ENCODE measurements at regions not wholly inside any gene's neighbourhood (a gene's known extent, or its start where the extent isn't known, plus 50 kb on each side); places are given as distances from the start of the nearest gene placed in this dataset.

- Histone ChIP-seq H3K4me3 (ENCODE audit: control insufficient read depth in 1 of 7, extremely low read depth in 1 of 7, insufficient read depth in 4 of 7, low read depth in 2 of 7, low read length in 6 of 7) (no peak overlapping the region), H3K27ac (ENCODE audit: insufficient read depth in 1 of 2, low read depth in 1 of 2, low read length in 2 of 2, poor library complexity in 1 of 2, severe bottlenecking in 2 of 2) (no peak overlapping the region), H3K9me3 (ENCODE audit: control extremely low read depth in 1 of 5, control insufficient read depth in 4 of 5, insufficient read depth in 2 of 5, low read depth in 1 of 5, low read length in 4 of 5) (no peaks in the 10 kb centered on the region), H3K36me3 (ENCODE audit: control insufficient read depth in 4 of 4, insufficient read depth in 4 of 4, low read length in 3 of 4) (no peaks in the 10 kb centered on the region), H3K27me3 (replicated peaks in 2 of 5; ENCODE audit: control insufficient read depth in 4 of 5, insufficient read depth in 5 of 5, low read length in 4 of 5) (no peaks in the 10 kb centered on the region), H3K4me1 (ENCODE audit: control extremely low read depth in 1 of 4, control insufficient read depth in 4 of 4, insufficient read depth in 4 of 4, low read length in 3 of 4) (peaks cover 12 to 48% (median 41%) of the 10 kb centered on the region in 4 experiments)
- CTCF ChIA-PET, result interaction anchor here (0.5 to 1.6 kb wide), 6 partner anchors 9 to 783 kb away, joined by 3 to 5 read pairs (median 3); partner anchors contain the start of gene FUT8
- WGBS (ENCODE audit: insufficient coverage), result 59% methylated on average over 25 of the region's 29 CpGs
- peak in 2 of 3 donors; percentile 76 to 84 for DNase-seq
- POLR2A ChIA-PET, result interaction anchor here (0.6 to 1.1 kb wide), 2 partner anchors 124 to 1402 kb away, joined by 3 to 4 read pairs; no protein-coding TSS in a partner anchor
Observed at GRCh38 chr14:65287264-65288131, 125.0 kb upstream of the FUT8 start.

- H3K27me3 ChIP-seq (replicated peaks in 2 of 5; ENCODE audit: control insufficient read depth in 4 of 5, insufficient read depth in 5 of 5, low read length in 4 of 5), result no peaks in the 10 kb centered on the region
- no peaks in the 10 kb centered on the region for H3K36me3 ChIP-seq (ENCODE audit: control insufficient read depth in 4 of 4, insufficient read depth in 4 of 4, low read length in 3 of 4)
- H3K4me1 ChIP-seq (ENCODE audit: control extremely low read depth in 1 of 4, control insufficient read depth in 4 of 4, insufficient read depth in 4 of 4, low read length in 3 of 4), result peaks cover 7 to 43% (median 36%) of the 10 kb centered on the region in 4 experiments
- no peak overlapping the region for H3K4me3 ChIP-seq (ENCODE audit: control insufficient read depth in 1 of 7, extremely low read depth in 1 of 7, insufficient read depth in 4 of 7, low read depth in 2 of 7, low read length in 6 of 7)
- no peak overlapping the region for H3K27ac ChIP-seq (ENCODE audit: insufficient read depth in 1 of 2, low read depth in 1 of 2, low read length in 2 of 2, poor library complexity in 1 of 2, severe bottlenecking in 2 of 2)
- POLR2A ChIA-PET, result no interaction called here
- CTCF ChIA-PET, result interaction anchor here (0.6 kb wide), 1 partner anchor 70 kb away, joined by 3 read pairs; no protein-coding TSS in a partner anchor
- no peak for DNase-seq
- H3K9me3 ChIP-seq (ENCODE audit: control extremely low read depth in 1 of 5, control insufficient read depth in 4 of 5, insufficient read depth in 2 of 5, low read depth in 1 of 5, low read length in 4 of 5), result no peaks in the 10 kb centered on the region
- 94% methylated on average over 3 of the region's 3 CpGs for WGBS (ENCODE audit: insufficient coverage)
Observed at GRCh38 chr14:65290830-65291229, 121.7 kb upstream of the FUT8 start.

GRCh38 chr14:65291531-65291930 is 121.0 kb upstream of the FUT8 start:
- H3K4me1 ChIP-seq (ENCODE audit: control extremely low read depth in 1 of 4, control insufficient read depth in 4 of 4, insufficient read depth in 4 of 4, low read length in 3 of 4), result peaks cover 7 to 43% (median 36%) of the 10 kb centered on the region in 4 experiments
- CTCF ChIA-PET, result interaction anchor here (0.8 to 1.3 kb wide), 3 partner anchors 9 to 12 kb away, joined by 3 read pairs; no protein-coding TSS in a partner anchor
- DNase-seq, result peak in 2 of 3 donors; percentile 51 to 62
- no peaks in the 10 kb centered on the region for H3K9me3 ChIP-seq (ENCODE audit: control extremely low read depth in 1 of 5, control insufficient read depth in 4 of 5, insufficient read depth in 2 of 5, low read depth in 1 of 5, low read length in 4 of 5)
- H3K27me3 ChIP-seq (replicated peaks in 2 of 5; ENCODE audit: control insufficient read depth in 4 of 5, insufficient read depth in 5 of 5, low read length in 4 of 5), result no peaks in the 10 kb centered on the region
- whole genome bisulfite sequencing (ENCODE audit: insufficient coverage), result 58% methylated on average over 3 of the region's 3 CpGs
- POLR2A ChIA-PET, result no interaction called here
- no peak overlapping the region for H3K27ac ChIP-seq (ENCODE audit: insufficient read depth in 1 of 2, low read depth in 1 of 2, low read length in 2 of 2, poor library complexity in 1 of 2, severe bottlenecking in 2 of 2)
- H3K36me3 ChIP-seq (ENCODE audit: control insufficient read depth in 4 of 4, insufficient read depth in 4 of 4, low read length in 3 of 4), result no peaks in the 10 kb centered on the region
- H3K4me3 ChIP-seq (ENCODE audit: control insufficient read depth in 1 of 7, extremely low read depth in 1 of 7, insufficient read depth in 4 of 7, low read depth in 2 of 7, low read length in 6 of 7), result peak overlapping the region in 1 of 7 experiments; percentile 1

GRCh38 chr14:65294816-65295215 is 117.7 kb upstream of the FUT8 start:
- Histone ChIP-seq H3K9me3 (ENCODE audit: control extremely low read depth in 1 of 5, control insufficient read depth in 4 of 5, insufficient read depth in 2 of 5, low read depth in 1 of 5, low read length in 4 of 5) (no peaks in the 10 kb centered on the region), H3K36me3 (ENCODE audit: control insufficient read depth in 4 of 4, insufficient read depth in 4 of 4, low read length in 3 of 4) (no peaks in the 10 kb centered on the region), H3K4me1 (ENCODE audit: control extremely low read depth in 1 of 4, control insufficient read depth in 4 of 4, insufficient read depth in 4 of 4, low read length in 3 of 4) (peaks cover 0 to 20% (median 12%) of the 10 kb centered on the region in 4 experiments), H3K27me3 (replicated peaks in 2 of 5; ENCODE audit: control insufficient read depth in 4 of 5, insufficient read depth in 5 of 5, low read length in 4 of 5) (no peaks in the 10 kb centered on the region), H3K4me3 (ENCODE audit: control insufficient read depth in 1 of 7, extremely low read depth in 1 of 7, insufficient read depth in 4 of 7, low read depth in 2 of 7, low read length in 6 of 7) (no peak overlapping the region), H3K27ac (ENCODE audit: insufficient read depth in 1 of 2, low read depth in 1 of 2, low read length in 2 of 2, poor library complexity in 1 of 2, severe bottlenecking in 2 of 2) (no peak overlapping the region)
- no CpG with 5 or more reads among the region's 1 CpG for WGBS (ENCODE audit: insufficient coverage)
- ChIA-PET CTCF (interaction anchor here (1.1 kb wide), 1 partner anchor 10 kb away, joined by 3 read pairs; no protein-coding TSS in a partner anchor), POLR2A (no interaction called here)
- DNase-seq, result no peak

GRCh38 chr14:65296402-65296801 is 116.1 kb upstream of the FUT8 start:
- ChIA-PET POLR2A (no interaction called here), CTCF (interaction anchor here (0.9 to 1.4 kb wide), 2 partner anchors 18 to 56 kb away, joined by 3 read pairs; no protein-coding TSS in a partner anchor)
- H3K9me3 ChIP-seq (ENCODE audit: control extremely low read depth in 1 of 5, control insufficient read depth in 4 of 5, insufficient read depth in 2 of 5, low read depth in 1 of 5, low read length in 4 of 5), result no peaks in the 10 kb centered on the region
- H3K4me1 ChIP-seq (ENCODE audit: control extremely low read depth in 1 of 4, control insufficient read depth in 4 of 4, insufficient read depth in 4 of 4, low read length in 3 of 4), result peaks cover 0 to 13% (median 7%) of the 10 kb centered on the region in 4 experiments
- no peak overlapping the region for H3K27ac ChIP-seq (ENCODE audit: insufficient read depth in 1 of 2, low read depth in 1 of 2, low read length in 2 of 2, poor library complexity in 1 of 2, severe bottlenecking in 2 of 2)
- no peaks in the 10 kb centered on the region for H3K27me3 ChIP-seq (replicated peaks in 2 of 5; ENCODE audit: control insufficient read depth in 4 of 5, insufficient read depth in 5 of 5, low read length in 4 of 5)
- H3K4me3 ChIP-seq (ENCODE audit: control insufficient read depth in 1 of 7, extremely low read depth in 1 of 7, insufficient read depth in 4 of 7, low read depth in 2 of 7, low read length in 6 of 7), result no peak overlapping the region
- no peak for DNase-seq
- H3K36me3 ChIP-seq (ENCODE audit: control insufficient read depth in 4 of 4, insufficient read depth in 4 of 4, low read length in 3 of 4), result no peaks in the 10 kb centered on the region

GRCh38 chr14:65296876-65297275 is 115.7 kb upstream of the FUT8 start:
- DNase-seq, result no peak
- Histone ChIP-seq H3K36me3 (ENCODE audit: control insufficient read depth in 4 of 4, insufficient read depth in 4 of 4, low read length in 3 of 4) (no peaks in the 10 kb centered on the region), H3K27ac (ENCODE audit: insufficient read depth in 1 of 2, low read depth in 1 of 2, low read length in 2 of 2, poor library complexity in 1 of 2, severe bottlenecking in 2 of 2) (no peak overlapping the region), H3K9me3 (ENCODE audit: control extremely low read depth in 1 of 5, control insufficient read depth in 4 of 5, insufficient read depth in 2 of 5, low read depth in 1 of 5, low read length in 4 of 5) (no peaks in the 10 kb centered on the region), H3K27me3 (replicated peaks in 2 of 5; ENCODE audit: control insufficient read depth in 4 of 5, insufficient read depth in 5 of 5, low read length in 4 of 5) (no peaks in the 10 kb centered on the region), H3K4me3 (ENCODE audit: control insufficient read depth in 1 of 7, extremely low read depth in 1 of 7, insufficient read depth in 4 of 7, low read depth in 2 of 7, low read length in 6 of 7) (no peak overlapping the region), H3K4me1 (ENCODE audit: control extremely low read depth in 1 of 4, control insufficient read depth in 4 of 4, insufficient read depth in 4 of 4, low read length in 3 of 4) (peaks cover 0 to 9% (median 4%) of the 10 kb centered on the region in 4 experiments)
- 89% methylated on average over 4 of the region's 4 CpGs for WGBS (ENCODE audit: insufficient coverage)
- ChIA-PET CTCF (no interaction called here), POLR2A (no interaction called here)

- CTCF ChIA-PET, result no interaction called here
- Histone ChIP-seq H3K27me3 (replicated peaks in 2 of 5; ENCODE audit: control insufficient read depth in 4 of 5, insufficient read depth in 5 of 5, low read length in 4 of 5) (no peaks in the 10 kb centered on the region), H3K4me3 (ENCODE audit: control insufficient read depth in 1 of 7, extremely low read depth in 1 of 7, insufficient read depth in 4 of 7, low read depth in 2 of 7, low read length in 6 of 7) (no peak overlapping the region), H3K27ac (ENCODE audit: insufficient read depth in 1 of 2, low read depth in 1 of 2, low read length in 2 of 2, poor library complexity in 1 of 2, severe bottlenecking in 2 of 2) (no peak overlapping the region), H3K4me1 (ENCODE audit: control extremely low read depth in 1 of 4, control insufficient read depth in 4 of 4, insufficient read depth in 4 of 4, low read length in 3 of 4) (peaks cover 0 to 7% (median 3%) of the 10 kb centered on the region in 4 experiments), H3K36me3 (ENCODE audit: control insufficient read depth in 4 of 4, insufficient read depth in 4 of 4, low read length in 3 of 4) (no peaks in the 10 kb centered on the region), H3K9me3 (ENCODE audit: control extremely low read depth in 1 of 5, control insufficient read depth in 4 of 5, insufficient read depth in 2 of 5, low read depth in 1 of 5, low read length in 4 of 5) (no peaks in the 10 kb centered on the region)
- POLR2A ChIA-PET, result no interaction called here
- 97% methylated on average over 4 of the region's 5 CpGs for WGBS (ENCODE audit: insufficient coverage)
- no peak for DNase-seq
Observed at GRCh38 chr14:65297744-65298143, 114.8 kb upstream of the FUT8 start.
